B cell (primary cell): ENCODE measurements at regions not wholly inside any gene's neighbourhood (a gene's known extent, or its start where the extent isn't known, plus 50 kb on each side); places are given as distances from the start of the nearest gene placed in this dataset.

Experiments
- ATAC-seq: fragments of 200-7000 bp; cut with Tn5 transposase; one replicate; pipeline ENCODE4 v1.10.0; 2021; ENCODE audit warnings: low read depth, mild to moderate bottlenecking, moderate number of reproducible peaks, moderate library complexity
- CTCF ChIA-PET: fragments of 350-600 bp; sonication (Branson Sonifier 250); formaldehyde crosslinking; loops from one replicate; lab custom pipeline; 2021; ENCODE audit warnings: antibody characterized with exemption, inconsistent platforms; lab: Charles Lee
- POLR2A ChIA-PET: fragments of 350-600 bp; sonication (Branson Sonifier 250); formaldehyde crosslinking; loops from one replicate; lab custom pipeline; 2021; ENCODE audit warnings: antibody characterized with exemption; lab: Charles Lee
- DNase-seq: peaks from one replicate; pipeline ENCODE4 v3.0.0; 2013
- H2AFZ ChIP-seq: 2 replicates; pipeline ENCODE4 v1.6.1; 2012; ENCODE audit warnings: mild to moderate bottlenecking, low read depth, low read length; ENCODE audit not compliant: insufficient read depth, poor library complexity, severe bottlenecking
- H3K27ac ChIP-seq, 2 donors: 1 replicate in 1 of 2; 2 replicates in 1 of 2; pipeline ENCODE4 v1.5.1; 2012 to 2013; ENCODE audit warnings: low read length in 2 of 2, mild to moderate bottlenecking in 2 of 2, moderate library complexity in 1 of 2
- H3K27me3 ChIP-seq, 4 experiments: fragments of 200-600 bp in 1 of 4; sonication (generic) in 1 of 4; replicated peaks in 1 of 4; 1 replicate in 2 of 4; 2 replicates in 2 of 4; pipeline versions ENCODE4 v1.6.1 to v1.7.0; 2013 to 2016; ENCODE audit warnings: low read length in 3 of 4, mild to moderate bottlenecking in 2 of 4, mixed read lengths in 1 of 4, moderate library complexity in 1 of 4; ENCODE audit not compliant: insufficient read depth in 4 of 4, control insufficient read depth in 3 of 4; ENCODE audit errors: control extremely low read depth in 1 of 4
- H3K36me3 ChIP-seq, 2 experiments: replicated peaks in 1 of 2; 1 replicate in 1 of 2; 2 replicates in 1 of 2; pipeline versions ENCODE4 v1.6.1 to v1.7.1; 2013; ENCODE audit warnings: low read length in 1 of 2; ENCODE audit not compliant: insufficient read depth in 2 of 2, control insufficient read depth in 1 of 2; ENCODE audit errors: control extremely low read depth in 1 of 2, extremely low read depth in 1 of 2
- H3K4me1 ChIP-seq, 2 donors: fragments of 200-600 bp in 1 of 2; sonication (generic) in 1 of 2; 1 replicate in 1 of 2; 2 replicates in 1 of 2; pipeline versions ENCODE4 v1.5.1 to v1.6.1; 2013 to 2017; ENCODE audit warnings: low read length in 2 of 2; ENCODE audit not compliant: control insufficient read depth in 2 of 2, insufficient read depth in 2 of 2
- H3K4me2 ChIP-seq: replicated peaks from 2 replicates; pipeline ENCODE3; 2012; ENCODE audit warnings: mild to moderate bottlenecking, low read depth, low read length; ENCODE audit not compliant: poor library complexity, severe bottlenecking
- H3K4me3 ChIP-seq, 5 experiments: fragments of 200-600 bp in 1 of 5; sonication (generic) in 1 of 5; 1 replicate in 3 of 5; 2 replicates in 2 of 5; pipeline versions ENCODE4 v1.5.1 to v1.7.0; 2011 to 2016; ENCODE audit warnings: low read length in 4 of 5, mild to moderate bottlenecking in 4 of 5, low read depth in 2 of 5, control low read depth in 1 of 5, moderate library complexity in 1 of 5; ENCODE audit not compliant: insufficient read depth in 1 of 5; ENCODE audit errors: control extremely low read depth in 1 of 5, extremely low read depth in 1 of 5
- H3K79me2 ChIP-seq: fragments of 200-600 bp; sonication (generic); one replicate; pipeline ENCODE4 v1.6.0; 2016; ENCODE audit warnings: low read length; ENCODE audit not compliant: control insufficient read depth, insufficient read depth
- H3K9ac ChIP-seq: fragments of 200-600 bp; sonication (generic); 2 replicates; pipeline ENCODE4 v1.6.1; 2017; ENCODE audit warnings: mild to moderate bottlenecking, low read length, moderate library complexity
- H3K9me3 ChIP-seq, 3 donors: one replicate each; pipeline versions ENCODE4 v1.6.1 to v1.7.1; 2013; ENCODE audit warnings: low read length in 2 of 3; ENCODE audit not compliant: control insufficient read depth in 2 of 3, insufficient read depth in 1 of 3; ENCODE audit errors: control extremely low read depth in 1 of 3
- H4K20me1 ChIP-seq: 2 replicates; pipeline ENCODE4 v1.6.0; 2012; ENCODE audit warnings: mild to moderate bottlenecking, low read length; ENCODE audit not compliant: insufficient read depth, control insufficient read depth, poor library complexity, severe bottlenecking
- H3K27ac Mint-ChIP-seq: one replicate; pipeline ENCODE4 v1.8.0; 2021; ENCODE audit warnings: mixed read lengths
- H3K27me3 Mint-ChIP-seq: one replicate; pipeline ENCODE4 v1.8.0; 2021; ENCODE audit warnings: mixed read lengths
- H3K4me1 Mint-ChIP-seq: one replicate; pipeline ENCODE4 v1.8.0; 2021; ENCODE audit warnings: mixed read lengths
- H3K4me3 Mint-ChIP-seq: one replicate; pipeline ENCODE4 v1.8.0; 2021; ENCODE audit warnings: mixed read lengths
- H3K9me3 Mint-ChIP-seq: one replicate; pipeline ENCODE4 v1.8.0; 2022; ENCODE audit warnings: mixed read lengths; ENCODE audit not compliant: insufficient read depth
- EZH2 ChIP-seq: IDR thresholded peaks from 2 replicates; pipeline ENCODE4 v1.6.1; 2012; ENCODE audit warnings: borderline replicate concordance, low read depth, mild to moderate bottlenecking, moderate library complexity, low read length; ENCODE audit not compliant: insufficient read depth, poor library complexity, severe bottlenecking
- WGBS: methylation state at CpG from one replicate; pipeline ENCODE4 v1.1.5; 2013; ENCODE audit warnings: missing lambda C conversion rate; ENCODE audit not compliant: insufficient coverage; 5-methylcytosine and 5-hydroxymethylcytosine counted together
- intact Hi-C: fragments of 100-400 bp; cut with micrococcal nuclease; formaldehyde crosslinking; loops from one replicate; pipeline ENCODE4 v1.10.0; 2022
- TF ChIP-seq, protein P1 (sequence below): fragments of 200-600 bp; IDR thresholded peaks from one replicate; pipeline ENCODE4 v1.8.0; 2022; ENCODE audit warnings: antibody characterized with exemption, mild to moderate bottlenecking

DNA sequence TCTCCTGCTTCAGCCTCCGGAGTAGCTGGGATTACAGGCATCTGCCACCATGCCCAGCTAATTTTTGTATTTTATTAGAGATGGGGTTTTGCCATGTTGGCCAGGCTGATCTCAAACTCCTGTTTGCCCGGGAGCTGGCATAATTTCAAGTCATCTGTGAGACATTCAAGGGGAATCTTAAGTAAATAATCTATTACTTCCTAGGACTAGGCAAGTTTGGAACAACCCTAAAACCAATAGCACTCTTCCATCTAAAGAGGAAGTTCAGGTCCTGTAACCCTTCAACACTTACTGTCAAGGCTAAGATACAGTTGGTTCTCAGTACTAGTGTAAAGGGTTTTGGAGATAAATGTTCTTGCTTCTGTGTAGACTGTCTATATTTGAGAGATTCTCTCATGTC is 267.8 kb upstream of the IRAK1BP1 start:
- CTCF ChIA-PET, result no interaction called here
- intact Hi-C loops, result no loop called here

DNA sequence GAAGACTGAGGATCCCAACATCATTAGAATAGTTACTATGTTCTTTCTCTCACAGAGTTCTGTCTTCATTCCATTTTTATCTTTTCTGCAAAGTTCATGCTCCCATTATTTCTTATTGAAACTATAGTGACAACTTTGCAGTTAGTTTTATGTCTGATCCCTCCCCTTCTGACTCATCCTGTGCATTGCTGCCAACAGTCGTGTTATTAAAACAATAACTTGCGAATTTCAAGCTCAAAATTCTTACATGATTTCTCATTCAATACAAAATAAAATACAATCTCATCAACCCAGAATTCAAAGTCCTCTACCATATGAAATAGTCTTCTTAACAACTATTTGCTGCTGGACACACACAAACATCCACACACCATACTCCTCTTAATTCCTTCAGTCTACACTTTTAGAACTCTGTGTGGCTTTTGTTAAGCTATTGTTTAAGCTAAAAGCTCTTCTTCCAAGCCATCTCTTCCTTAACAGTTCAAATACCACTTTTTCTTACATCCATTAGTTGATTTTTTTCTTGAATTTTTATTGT is 261.4 kb upstream of the IRAK1BP1 start:
- no peak overlapping the region for H3K4me3 ChIP-seq
- H3K79me2 ChIP-seq, result no peaks in the 10 kb centered on the region
- no peaks in the 10 kb centered on the region for H3K9me3 Mint-ChIP-seq
- H3K27me3 ChIP-seq, result no peaks in the 10 kb centered on the region
- TF ChIP-seq EZH2, result no peak
- TF ChIP-seq, protein P1, sequence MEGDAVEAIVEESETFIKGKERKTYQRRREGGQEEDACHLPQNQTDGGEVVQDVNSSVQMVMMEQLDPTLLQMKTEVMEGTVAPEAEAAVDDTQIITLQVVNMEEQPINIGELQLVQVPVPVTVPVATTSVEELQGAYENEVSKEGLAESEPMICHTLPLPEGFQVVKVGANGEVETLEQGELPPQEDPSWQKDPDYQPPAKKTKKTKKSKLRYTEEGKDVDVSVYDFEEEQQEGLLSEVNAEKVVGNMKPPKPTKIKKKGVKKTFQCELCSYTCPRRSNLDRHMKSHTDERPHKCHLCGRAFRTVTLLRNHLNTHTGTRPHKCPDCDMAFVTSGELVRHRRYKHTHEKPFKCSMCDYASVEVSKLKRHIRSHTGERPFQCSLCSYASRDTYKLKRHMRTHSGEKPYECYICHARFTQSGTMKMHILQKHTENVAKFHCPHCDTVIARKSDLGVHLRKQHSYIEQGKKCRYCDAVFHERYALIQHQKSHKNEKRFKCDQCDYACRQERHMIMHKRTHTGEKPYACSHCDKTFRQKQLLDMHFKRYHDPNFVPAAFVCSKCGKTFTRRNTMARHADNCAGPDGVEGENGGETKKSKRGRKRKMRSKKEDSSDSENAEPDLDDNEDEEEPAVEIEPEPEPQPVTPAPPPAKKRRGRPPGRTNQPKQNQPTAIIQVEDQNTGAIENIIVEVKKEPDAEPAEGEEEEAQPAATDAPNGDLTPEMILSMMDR, result no peak
- ATAC-seq, result no peak
- ChIA-PET CTCF (no interaction called here), POLR2A (no interaction called here)
- no peaks in the 10 kb centered on the region for H3K4me1 ChIP-seq
- intact Hi-C loops, result no loop called here
- no peak overlapping the region for H2AFZ ChIP-seq
- no peak overlapping the region for H3K4me3 Mint-ChIP-seq
- WGBS, result 88% methylated on average over 1 of the region's 2 CpGs
- H3K9me3 ChIP-seq, result no peaks in the 10 kb centered on the region
- H3K4me2 ChIP-seq, result no peak overlapping the region
- H3K27ac Mint-ChIP-seq, result no peak overlapping the region
- H3K9ac ChIP-seq, result no peak overlapping the region
- H4K20me1 ChIP-seq, result no peaks in the 10 kb centered on the region
- no peaks in the 10 kb centered on the region for H3K27me3 Mint-ChIP-seq
- H3K36me3 ChIP-seq, result no peaks in the 10 kb centered on the region
- no peak for DNase-seq
- H3K4me1 Mint-ChIP-seq, result no peaks in the 10 kb centered on the region
- H3K27ac ChIP-seq, result no peak overlapping the region

More for the DNA sequence above, 267.8 kb upstream of the IRAK1BP1 start:
- H3K4me3 Mint-ChIP-seq, result no peak overlapping the region
- Histone ChIP-seq H2AFZ (no peak overlapping the region), H3K79me2 (no peaks in the 10 kb centered on the region), H3K27me3 (no peaks in the 10 kb centered on the region), H3K4me1 (no peaks in the 10 kb centered on the region), H3K27ac (no peak overlapping the region), H3K4me2 (no peak overlapping the region), H3K36me3 (no peaks in the 10 kb centered on the region), H3K4me3 (no peak overlapping the region), H3K9ac (no peak overlapping the region), H4K20me1 (no peaks in the 10 kb centered on the region), H3K9me3 (no peaks in the 10 kb centered on the region)
- POLR2A ChIA-PET, result no interaction called here
- H3K27me3 Mint-ChIP-seq, result no peaks in the 10 kb centered on the region
- WGBS, result 100% methylated on average over 1 of the region's 2 CpGs
- DNase-seq, result no peak
- ATAC-seq, result no peak
- H3K4me1 Mint-ChIP-seq, result no peaks in the 10 kb centered on the region
- no peaks in the 10 kb centered on the region for H3K9me3 Mint-ChIP-seq
- TF ChIP-seq, protein P1, result no peak
- no peak for TF ChIP-seq EZH2
- H3K27ac Mint-ChIP-seq, result no peak overlapping the region
